Esophagus squamous epithelium (tissue), 4 donors: ENCODE measurements at regions not wholly inside any gene's neighbourhood (a gene's known extent, or its start where the extent isn't known, plus 50 kb on each side); places are given as distances from the start of the nearest gene placed in this dataset.

Source experiments
- POLR2A ChIP-seq, 4 donors: fragments of 450-650 bp; IDR thresholded peaks; one replicate each; pipeline ENCODE4 v1.6.1; 2017; ENCODE audit warnings: antibody characterized with exemption in 4 of 4, mild to moderate bottlenecking in 4 of 4, moderate library complexity in 3 of 4
- TF ChIP-seq, protein P1 (sequence below), 6 experiments: fragments of 450-650 bp in 4 of 6; fragments of 200-600 bp in 2 of 6; sonication (generic) in 2 of 6; IDR thresholded peaks; one replicate each; pipeline ENCODE4 v1.5.1; 2016 to 2019; ENCODE audit warnings: antibody characterized with exemption in 6 of 6, mild to moderate bottlenecking in 4 of 6, moderate library complexity in 4 of 6

DNA sequence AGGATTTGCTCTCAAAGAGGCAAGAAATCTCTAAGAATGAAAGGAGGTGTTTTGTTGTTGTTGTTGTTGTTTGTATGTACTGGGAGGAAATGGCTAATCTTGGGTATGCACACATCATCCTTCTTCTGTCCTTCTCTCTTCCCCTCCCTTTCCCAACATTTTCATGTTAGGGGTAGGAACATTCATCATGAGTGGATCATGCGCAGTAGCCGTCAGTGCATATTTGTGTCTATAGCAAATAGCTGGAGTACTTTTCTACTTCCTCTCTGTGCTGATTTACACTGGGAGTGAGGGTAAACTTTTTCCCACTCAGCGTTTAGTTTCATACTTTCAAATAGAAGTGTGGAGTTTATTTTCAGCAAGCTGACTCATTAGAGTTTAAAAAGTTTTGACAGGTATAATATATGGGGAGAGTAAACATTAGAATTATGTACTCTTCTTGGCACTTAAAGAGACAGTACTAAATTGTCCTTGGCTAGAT lies 80.5 kb upstream of the PRKG1 start:
- TF ChIP-seq, protein P1, sequence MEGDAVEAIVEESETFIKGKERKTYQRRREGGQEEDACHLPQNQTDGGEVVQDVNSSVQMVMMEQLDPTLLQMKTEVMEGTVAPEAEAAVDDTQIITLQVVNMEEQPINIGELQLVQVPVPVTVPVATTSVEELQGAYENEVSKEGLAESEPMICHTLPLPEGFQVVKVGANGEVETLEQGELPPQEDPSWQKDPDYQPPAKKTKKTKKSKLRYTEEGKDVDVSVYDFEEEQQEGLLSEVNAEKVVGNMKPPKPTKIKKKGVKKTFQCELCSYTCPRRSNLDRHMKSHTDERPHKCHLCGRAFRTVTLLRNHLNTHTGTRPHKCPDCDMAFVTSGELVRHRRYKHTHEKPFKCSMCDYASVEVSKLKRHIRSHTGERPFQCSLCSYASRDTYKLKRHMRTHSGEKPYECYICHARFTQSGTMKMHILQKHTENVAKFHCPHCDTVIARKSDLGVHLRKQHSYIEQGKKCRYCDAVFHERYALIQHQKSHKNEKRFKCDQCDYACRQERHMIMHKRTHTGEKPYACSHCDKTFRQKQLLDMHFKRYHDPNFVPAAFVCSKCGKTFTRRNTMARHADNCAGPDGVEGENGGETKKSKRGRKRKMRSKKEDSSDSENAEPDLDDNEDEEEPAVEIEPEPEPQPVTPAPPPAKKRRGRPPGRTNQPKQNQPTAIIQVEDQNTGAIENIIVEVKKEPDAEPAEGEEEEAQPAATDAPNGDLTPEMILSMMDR (IDR thresholded peaks at IDR 0.05): no peak
- TF ChIP-seq POLR2A (IDR thresholded peaks at IDR 0.05): no peak
